IPS-15b (cell line): ENCODE measurements at regions not wholly inside any gene's neighbourhood (a gene's known extent, or its start where the extent isn't known, plus 50 kb on each side); places are given as distances from the start of the nearest gene placed in this dataset.
"Not testable (repeated sequence)": the region's sequence is repeated elsewhere in the genome, so short reads cannot be mapped to it uniquely, and the experiment has no call there.

Source experiments
- H3K27me3 ChIP-seq: one replicate; pipeline ENCODE4 v1.6.1; 2013; ENCODE audit warnings: low read length; ENCODE audit not compliant: control insufficient read depth, insufficient read depth
- H3K36me3 ChIP-seq: one replicate; pipeline ENCODE4 v1.6.1; 2013; ENCODE audit warnings: low read length; ENCODE audit not compliant: control insufficient read depth, insufficient read depth
- H3K4me1 ChIP-seq: one replicate; pipeline ENCODE4 v1.6.1; 2013; ENCODE audit warnings: mild to moderate bottlenecking, low read length; ENCODE audit not compliant: control insufficient read depth, insufficient read depth
- H3K4me3 ChIP-seq: one replicate; pipeline ENCODE4 v1.5.1; 2013; ENCODE audit warnings: low read depth, low read length
- H3K9ac ChIP-seq: one replicate; pipeline ENCODE4 v1.6.1; 2013; ENCODE audit warnings: low read depth, mild to moderate bottlenecking, low read length
- H3K9me3 ChIP-seq: one replicate; pipeline ENCODE4 v1.6.1; 2013; ENCODE audit warnings: mild to moderate bottlenecking, low read length; ENCODE audit not compliant: control insufficient read depth, insufficient read depth

DNA sequence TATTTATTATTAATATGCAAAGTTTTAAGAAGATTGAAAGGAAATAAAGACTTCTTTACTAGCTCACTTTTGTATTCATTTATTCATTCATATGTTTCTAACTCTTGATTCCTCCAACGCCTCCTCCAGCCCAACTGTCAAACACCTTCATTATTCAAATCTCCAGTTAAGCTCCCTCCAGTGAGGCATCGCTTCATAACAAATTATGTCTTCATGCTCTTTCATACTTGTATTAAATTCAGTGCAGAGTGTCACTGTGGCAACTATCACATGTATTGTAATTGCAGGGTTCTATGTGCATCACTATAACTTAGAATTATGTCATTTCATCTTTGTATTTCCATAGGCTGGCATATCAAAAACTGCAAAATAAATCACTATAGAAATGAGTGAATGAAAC is 1394.2 kb upstream of the PCDH7 start:
- no peaks in the 10 kb centered on the region for H3K27me3 ChIP-seq
- H3K4me1 ChIP-seq: no peaks in the 10 kb centered on the region
- no peak overlapping the region for H3K4me3 ChIP-seq
- no peaks in the 10 kb centered on the region for H3K36me3 ChIP-seq
- H3K9ac ChIP-seq: no peak overlapping the region
- H3K9me3 ChIP-seq: no peaks in the 10 kb centered on the region

- no peak overlapping the region for H3K4me3 ChIP-seq
- H3K27me3 ChIP-seq: no peaks in the 10 kb centered on the region
- H3K9me3 ChIP-seq: no peaks in the 10 kb centered on the region
- H3K36me3 ChIP-seq: no peaks in the 10 kb centered on the region
- no peak overlapping the region for H3K9ac ChIP-seq
- no peaks in the 10 kb centered on the region for H3K4me1 ChIP-seq
These were observed 1393.4 kb upstream of the PCDH7 start for GRCh38 chr4:29326816-29327215.

GRCh38 chr4:29336861-29337260 is 1383.3 kb upstream of the PCDH7 start:
- H3K36me3 ChIP-seq: no peaks in the 10 kb centered on the region

GRCh38 chr4:29372971-29373370 is 1347.2 kb upstream of the PCDH7 start:
- H3K4me3 ChIP-seq: no peak overlapping the region
- no peaks in the 10 kb centered on the region for H3K9me3 ChIP-seq
- no peaks in the 10 kb centered on the region for H3K27me3 ChIP-seq
- H3K36me3 ChIP-seq: no peaks in the 10 kb centered on the region
- no peak overlapping the region for H3K9ac ChIP-seq
- H3K4me1 ChIP-seq: no peaks in the 10 kb centered on the region

More at GRCh38 chr4:29336861-29337260, 1383.3 kb upstream of the PCDH7 start:
- Histone ChIP-seq H3K4me3 (no peak overlapping the region), H3K9ac (no peak overlapping the region), H3K9me3 (no peaks in the 10 kb centered on the region), H3K4me1 (no peaks in the 10 kb centered on the region), H3K27me3 (no peaks in the 10 kb centered on the region)

DNA sequence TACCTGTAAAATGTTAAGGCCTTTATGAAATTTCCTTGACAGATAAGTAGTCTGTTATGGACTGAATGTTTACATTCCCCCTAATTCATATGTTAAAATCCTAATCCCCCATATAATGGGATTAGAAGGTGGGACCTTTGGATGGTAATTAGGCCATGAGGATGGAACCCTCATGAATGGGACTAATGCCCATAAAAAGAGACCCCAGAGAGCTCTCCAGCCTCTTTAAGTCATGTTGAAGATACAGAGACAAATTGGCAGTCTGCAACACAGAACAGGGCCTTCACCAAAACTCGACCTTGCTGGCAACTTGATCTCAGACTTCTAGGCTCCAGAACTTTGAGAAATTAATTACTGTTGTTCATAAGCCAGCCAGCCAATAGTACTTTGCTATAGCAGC is 1344.5 kb upstream of the PCDH7 start:
- Histone ChIP-seq H3K4me3 (no peak overlapping the region), H3K9me3 (no peaks in the 10 kb centered on the region), H3K36me3 (no peaks in the 10 kb centered on the region), H3K27me3 (no peaks in the 10 kb centered on the region), H3K9ac (no peak overlapping the region), H3K4me1 (no peaks in the 10 kb centered on the region)

GRCh38 chr4:29378237-29378636 is 1341.9 kb upstream of the PCDH7 start:
- H3K9me3 ChIP-seq, H3K36me3 ChIP-seq, H3K4me3 ChIP-seq, H3K27me3 ChIP-seq, H3K4me1 ChIP-seq, H3K9ac ChIP-seq: not testable (repeated sequence)

DNA sequence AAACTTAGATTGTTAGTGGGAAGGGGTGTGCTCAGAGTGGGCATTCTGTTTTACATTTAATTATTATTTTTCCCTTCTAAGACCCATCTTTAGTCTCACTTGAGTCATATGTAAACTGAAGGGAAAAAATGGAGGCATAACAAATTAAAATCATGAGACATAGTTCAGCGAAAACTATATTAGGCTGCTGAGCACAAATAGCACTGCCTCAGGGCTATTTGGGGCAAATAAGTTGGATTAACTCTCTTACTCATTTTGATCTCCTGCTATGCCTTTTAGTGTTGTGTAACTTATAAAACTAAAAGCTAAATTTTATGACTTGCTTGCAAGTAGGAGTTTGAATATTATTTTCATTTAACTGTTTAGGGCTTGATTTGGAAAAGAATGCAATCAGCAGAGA is 1329.2 kb upstream of the PCDH7 start:
- Histone ChIP-seq H3K36me3 (no peaks in the 10 kb centered on the region), H3K4me1 (no peaks in the 10 kb centered on the region), H3K9me3 (peaks cover 9% of the 10 kb centered on the region), H3K27me3 (no peaks in the 10 kb centered on the region), H3K4me3 (no peak overlapping the region), H3K9ac (no peak overlapping the region)

GRCh38 chr4:29405116-29405515 is 1315.1 kb upstream of the PCDH7 start:
- H3K27me3 ChIP-seq: no peaks in the 10 kb centered on the region
- no peak overlapping the region for H3K9ac ChIP-seq
- H3K9me3 ChIP-seq: no peaks in the 10 kb centered on the region
- no peaks in the 10 kb centered on the region for H3K36me3 ChIP-seq
- H3K4me3 ChIP-seq: no peak overlapping the region
- no peaks in the 10 kb centered on the region for H3K4me1 ChIP-seq

DNA sequence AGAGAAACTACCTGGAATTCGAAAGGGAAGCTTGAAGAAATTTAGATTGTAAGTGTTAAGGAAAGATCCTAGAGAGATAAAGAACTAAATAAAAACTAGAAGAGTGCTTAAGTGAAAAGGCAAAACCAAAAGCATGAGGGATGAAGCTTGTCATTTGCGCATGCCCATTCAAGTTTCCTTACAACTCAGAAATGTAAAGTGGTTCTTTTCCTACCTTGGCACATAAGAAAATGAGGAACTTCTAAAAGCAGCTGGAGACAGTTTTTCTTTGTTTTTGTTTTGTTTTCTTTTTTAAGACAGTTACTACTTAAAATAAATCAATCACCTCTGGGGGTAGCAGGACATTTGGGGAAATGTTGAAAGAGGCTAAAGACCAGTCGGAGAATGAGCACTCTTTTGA is 1304.4 kb upstream of the PCDH7 start:
- H3K4me1 ChIP-seq: peaks cover 4% of the 10 kb centered on the region
- H3K36me3 ChIP-seq: no peaks in the 10 kb centered on the region
- H3K9ac ChIP-seq: no peak overlapping the region
- no peak overlapping the region for H3K4me3 ChIP-seq
- H3K9me3 ChIP-seq: no peaks in the 10 kb centered on the region
- H3K27me3 ChIP-seq: no peaks in the 10 kb centered on the region

- no peak overlapping the region for H3K9ac ChIP-seq
- H3K4me1 ChIP-seq: peaks cover 3% of the 10 kb centered on the region
- H3K9me3 ChIP-seq: no peaks in the 10 kb centered on the region
- no peaks in the 10 kb centered on the region for H3K36me3 ChIP-seq
- no peaks in the 10 kb centered on the region for H3K27me3 ChIP-seq
- no peak overlapping the region for H3K4me3 ChIP-seq
These were observed 1296.1 kb upstream of the PCDH7 start for GRCh38 chr4:29423836-29424721.

GRCh38 chr4:29453303-29453820 is 1266.8 kb upstream of the PCDH7 start:
- H3K4me1 ChIP-seq: no peaks in the 10 kb centered on the region
- no peaks in the 10 kb centered on the region for H3K27me3 ChIP-seq
- H3K9ac ChIP-seq: no peak overlapping the region
- H3K36me3 ChIP-seq: no peaks in the 10 kb centered on the region
- no peaks in the 10 kb centered on the region for H3K9me3 ChIP-seq
- H3K4me3 ChIP-seq: no peak overlapping the region

GRCh38 chr4:29459926-29460325 is 1260.2 kb upstream of the PCDH7 start:
- Histone ChIP-seq H3K4me1 (no peaks in the 10 kb centered on the region), H3K27me3 (no peaks in the 10 kb centered on the region), H3K4me3 (no peak overlapping the region), H3K9me3 (no peaks in the 10 kb centered on the region), H3K36me3 (no peaks in the 10 kb centered on the region), H3K9ac (no peak overlapping the region)
